Ovary (tissue), 3 donors: ENCODE measurements at regions not wholly inside any gene's neighbourhood (a gene's known extent, or its start where the extent isn't known, plus 50 kb on each side); places are given as distances from the start of the nearest gene placed in this dataset.

Experiments
- EP300 ChIP-seq: sonication (generic); formaldehyde crosslinking; IDR thresholded peaks from one replicate; pipeline ENCODE4 v1.6.1; 2017; ENCODE audit warnings: antibody characterized with exemption
- POLR2A ChIP-seq: fragments of 450-650 bp; IDR thresholded peaks from one replicate; pipeline ENCODE4 v1.6.1; 2017; ENCODE audit warnings: antibody characterized with exemption, mild to moderate bottlenecking, moderate library complexity
- TF ChIP-seq, protein P1 (sequence below), 3 donors: fragments of 450-650 bp in 2 of 3; fragments of 200-600 bp in 1 of 3; IDR thresholded peaks; one replicate each; pipeline versions ENCODE4 v1.5.1 to v1.8.0; 2016 to 2022; ENCODE audit warnings: antibody characterized with exemption in 3 of 3, mild to moderate bottlenecking in 1 of 3
- donor health status: DM: no; HTN: no; CAD: no.

DNA sequence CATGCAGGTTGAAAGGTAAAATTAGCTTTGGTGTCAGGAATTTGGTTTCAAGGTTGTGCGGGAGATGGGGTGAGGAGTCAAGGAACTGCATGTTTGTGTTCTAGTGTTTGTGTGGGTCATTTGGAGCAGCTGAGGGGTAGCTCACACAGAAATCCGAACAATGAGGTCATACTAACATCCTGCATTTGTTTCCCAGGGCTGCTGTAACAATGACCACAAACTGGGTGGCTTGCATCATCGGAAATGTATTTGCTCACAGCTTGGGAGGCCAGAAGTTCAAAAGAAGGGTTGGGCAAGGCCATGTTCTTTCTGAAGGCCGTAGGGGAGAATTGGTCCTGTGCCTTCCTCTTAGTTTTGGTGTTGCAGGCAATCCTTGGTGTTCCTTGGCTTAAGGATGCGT, 287.4 kb downstream of the HAPSTR1 start:
- TF ChIP-seq, protein P1, sequence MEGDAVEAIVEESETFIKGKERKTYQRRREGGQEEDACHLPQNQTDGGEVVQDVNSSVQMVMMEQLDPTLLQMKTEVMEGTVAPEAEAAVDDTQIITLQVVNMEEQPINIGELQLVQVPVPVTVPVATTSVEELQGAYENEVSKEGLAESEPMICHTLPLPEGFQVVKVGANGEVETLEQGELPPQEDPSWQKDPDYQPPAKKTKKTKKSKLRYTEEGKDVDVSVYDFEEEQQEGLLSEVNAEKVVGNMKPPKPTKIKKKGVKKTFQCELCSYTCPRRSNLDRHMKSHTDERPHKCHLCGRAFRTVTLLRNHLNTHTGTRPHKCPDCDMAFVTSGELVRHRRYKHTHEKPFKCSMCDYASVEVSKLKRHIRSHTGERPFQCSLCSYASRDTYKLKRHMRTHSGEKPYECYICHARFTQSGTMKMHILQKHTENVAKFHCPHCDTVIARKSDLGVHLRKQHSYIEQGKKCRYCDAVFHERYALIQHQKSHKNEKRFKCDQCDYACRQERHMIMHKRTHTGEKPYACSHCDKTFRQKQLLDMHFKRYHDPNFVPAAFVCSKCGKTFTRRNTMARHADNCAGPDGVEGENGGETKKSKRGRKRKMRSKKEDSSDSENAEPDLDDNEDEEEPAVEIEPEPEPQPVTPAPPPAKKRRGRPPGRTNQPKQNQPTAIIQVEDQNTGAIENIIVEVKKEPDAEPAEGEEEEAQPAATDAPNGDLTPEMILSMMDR (IDR thresholded peaks at IDR 0.05) = no peak
- TF ChIP-seq EP300 = no peak
- TF ChIP-seq POLR2A = no peak
